NCI-H2227 (cell line): ENCODE measurements at regions not wholly inside any gene's neighbourhood (a gene's known extent, or its start where the extent isn't known, plus 50 kb on each side); places are given as distances from the start of the nearest gene placed in this dataset.

Source experiments
- DNase-seq: peaks from one replicate; lab custom pipeline; 2025; ENCODE audit not compliant: unreplicated experiment; lab: John Stamatoyannopoulos, UW

- DNase-seq, result no peak
Measured at GRCh38 chr10:120367341-120367740, 89.7 kb upstream of the PLPP4 start.

GRCh38 chr10:120368338-120368737, 88.7 kb upstream of the PLPP4 start:
- no peak for DNase-seq

GRCh38 chr10:120368927-120369326, 88.1 kb upstream of the PLPP4 start:
- no peak for DNase-seq

GRCh38 chr10:120369856-120370276, 87.2 kb upstream of the PLPP4 start:
- no peak for DNase-seq

- DNase-seq, result no peak
Measured at GRCh38 chr10:120371856-120372255, 85.2 kb upstream of the PLPP4 start.

GRCh38 chr10:120372917-120373316, 84.1 kb upstream of the PLPP4 start:
- no peak for DNase-seq

GRCh38 chr10:120375666-120376065, 81.4 kb upstream of the PLPP4 start:
- DNase-seq, result no peak

- no peak for DNase-seq
Measured at GRCh38 chr10:120381931-120382330, 75.1 kb upstream of the PLPP4 start.

- DNase-seq, result no peak
Measured at GRCh38 chr10:120382360-120382759, 74.7 kb upstream of the PLPP4 start.

- no peak for DNase-seq
Measured at GRCh38 chr10:120385992-120386391, 71.0 kb upstream of the PLPP4 start.

- DNase-seq, result no peak
Measured at GRCh38 chr10:120386896-120387295, 70.1 kb upstream of the PLPP4 start.

- no peak for DNase-seq
Measured at GRCh38 chr10:120387326-120387725, 69.7 kb upstream of the PLPP4 start.

GRCh38 chr10:120392245-120392644, 64.8 kb upstream of the PLPP4 start:
- no peak for DNase-seq

- DNase-seq, result no peak
Measured at GRCh38 chr10:120392671-120393079, 64.4 kb upstream of the PLPP4 start.

- DNase-seq, result no peak
Measured at GRCh38 chr10:120394446-120394845, 62.6 kb upstream of the PLPP4 start.

- no peak for DNase-seq
Measured at GRCh38 chr10:120396228-120396627, 60.8 kb upstream of the PLPP4 start.

- no peak for DNase-seq
Measured at GRCh38 chr10:120398180-120398579, 58.8 kb upstream of the PLPP4 start.

GRCh38 chr10:120400601-120401000, 56.4 kb upstream of the PLPP4 start:
- no peak for DNase-seq

GRCh38 chr10:120402147-120402766, 54.8 kb upstream of the PLPP4 start:
- DNase-seq, result no peak

- DNase-seq, result no peak
Measured at GRCh38 chr10:120403109-120403508, 53.9 kb upstream of the PLPP4 start.

GRCh38 chr10:120406376-120406775, 50.7 kb upstream of the PLPP4 start:
- DNase-seq, result no peak
